ENCODE measurements at regions not wholly inside any gene's neighbourhood (a gene's known extent, or its start where the extent isn't known, plus 50 kb on each side); places are given as distances from the start of the nearest gene placed in this dataset.

GRCh38 chr1:108016451-108016920, 51.5 kb upstream of the VAV3 start:
- Histone ChIP-seq H3K9me3 (ENCODE audit: low read length) (no peaks in the 10 kb centered on the region), H3K4me1 (ENCODE audit: insufficient read depth, low read length, severe bottlenecking) (no peaks in the 10 kb centered on the region), H3K4me3 (ENCODE audit: low read depth, low read length, poor library complexity, severe bottlenecking) (no peak overlapping the region), H3K9ac (ENCODE audit: low read length) (no peak overlapping the region), H3K27me3 (ENCODE audit: insufficient read depth, low read length) (no peaks in the 10 kb centered on the region), H3K9me2 (ENCODE audit: low read depth, low read length) (no peaks in the 10 kb centered on the region), H3F3A (ENCODE audit: insufficient read depth, low read length) (no peaks in the 10 kb centered on the region), H3K27ac (ENCODE audit: low read depth, low read length, poor library complexity, severe bottlenecking) (no peak overlapping the region), H3K36me3 (ENCODE audit: insufficient read depth, low read length) (no peaks in the 10 kb centered on the region), H4K20me1 (ENCODE audit: insufficient read depth, low read length) (no peaks in the 10 kb centered on the region), H3K79me2 (ENCODE audit: insufficient read depth, low read length) (no peaks in the 10 kb centered on the region), H2AFZ (ENCODE audit: low read length) (no peak overlapping the region), H3K4me2 (ENCODE audit: low read length) (no peak overlapping the region)
- TF ChIP-seq EZH2 (IDR thresholded peaks at IDR 0.05; ENCODE audit: borderline replicate concordance, low read length) (no peak), CTCF (IDR thresholded peaks at IDR 0.05; ENCODE audit: low read length) (no peak)

Data from OCI-LY1 (cell line).